Vagina (tissue), 2 donors: ENCODE measurements at regions not wholly inside any gene's neighbourhood (a gene's known extent, or its start where the extent isn't known, plus 50 kb on each side); places are given as distances from the start of the nearest gene placed in this dataset.
"Not testable (repeated sequence)": the region's sequence is repeated elsewhere in the genome, so short reads cannot be mapped to it uniquely, and the experiment has no call there.

Source experiments
- POLR2A ChIP-seq, 2 donors: fragments of 450-650 bp; IDR thresholded peaks; one replicate each; pipeline ENCODE4 v1.6.1; 2017; ENCODE audit warnings: antibody characterized with exemption in 2 of 2, mild to moderate bottlenecking in 2 of 2, moderate library complexity in 2 of 2
- POLR2AphosphoS5 ChIP-seq, 2 donors: sonication (generic); formaldehyde crosslinking; IDR thresholded peaks; one replicate each; pipeline ENCODE4 v1.9.0; 2017; ENCODE audit warnings: antibody characterized with exemption in 2 of 2, mild to moderate bottlenecking in 2 of 2, low read depth in 1 of 2; ENCODE audit not compliant: insufficient read depth in 1 of 2
- TF ChIP-seq, protein P1 (sequence below), 3 experiments: fragments of 450-650 bp in 2 of 3; fragments of 200-600 bp in 1 of 3; sonication (generic) in 1 of 3; IDR thresholded peaks; one replicate each; pipeline ENCODE4 v1.5.1; 2017 to 2019; ENCODE audit warnings: antibody characterized with exemption in 3 of 3, mild to moderate bottlenecking in 2 of 3, moderate library complexity in 2 of 3

DNA sequence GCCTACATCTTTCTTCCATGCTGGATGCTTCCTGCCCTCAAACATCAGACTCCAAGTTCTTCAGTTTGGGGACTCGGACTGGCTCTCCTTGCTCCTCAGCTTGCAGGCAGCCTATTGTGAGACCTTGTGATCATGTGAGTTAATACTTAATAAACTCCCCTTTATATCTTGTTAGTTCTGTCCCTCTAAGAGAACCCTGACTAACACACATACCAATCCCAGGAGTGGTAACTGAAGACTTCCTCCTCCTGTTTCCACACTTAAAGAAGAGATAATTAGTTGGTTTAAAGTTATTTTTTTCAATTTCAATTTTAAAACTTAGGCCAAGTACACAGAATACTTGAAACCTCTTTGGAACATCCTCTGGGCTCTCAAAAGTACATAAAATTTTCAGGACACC is 294.2 kb upstream of the SGK1 start:
- not testable (repeated sequence) for TF ChIP-seq POLR2A (IDR thresholded peaks at IDR 0.05); POLR2AphosphoS5 (IDR thresholded peaks at IDR 0.05; ENCODE audit: insufficient read depth in 1 of 2, low read depth in 1 of 2)
- TF ChIP-seq, protein P1, sequence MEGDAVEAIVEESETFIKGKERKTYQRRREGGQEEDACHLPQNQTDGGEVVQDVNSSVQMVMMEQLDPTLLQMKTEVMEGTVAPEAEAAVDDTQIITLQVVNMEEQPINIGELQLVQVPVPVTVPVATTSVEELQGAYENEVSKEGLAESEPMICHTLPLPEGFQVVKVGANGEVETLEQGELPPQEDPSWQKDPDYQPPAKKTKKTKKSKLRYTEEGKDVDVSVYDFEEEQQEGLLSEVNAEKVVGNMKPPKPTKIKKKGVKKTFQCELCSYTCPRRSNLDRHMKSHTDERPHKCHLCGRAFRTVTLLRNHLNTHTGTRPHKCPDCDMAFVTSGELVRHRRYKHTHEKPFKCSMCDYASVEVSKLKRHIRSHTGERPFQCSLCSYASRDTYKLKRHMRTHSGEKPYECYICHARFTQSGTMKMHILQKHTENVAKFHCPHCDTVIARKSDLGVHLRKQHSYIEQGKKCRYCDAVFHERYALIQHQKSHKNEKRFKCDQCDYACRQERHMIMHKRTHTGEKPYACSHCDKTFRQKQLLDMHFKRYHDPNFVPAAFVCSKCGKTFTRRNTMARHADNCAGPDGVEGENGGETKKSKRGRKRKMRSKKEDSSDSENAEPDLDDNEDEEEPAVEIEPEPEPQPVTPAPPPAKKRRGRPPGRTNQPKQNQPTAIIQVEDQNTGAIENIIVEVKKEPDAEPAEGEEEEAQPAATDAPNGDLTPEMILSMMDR (IDR thresholded peaks at IDR 0.05) = not testable (repeated sequence)
